ENCODE measurements at regions not wholly inside any gene's neighbourhood (a gene's known extent, or its start where the extent isn't known, plus 50 kb on each side); places are given as distances from the start of the nearest gene placed in this dataset.

DNA sequence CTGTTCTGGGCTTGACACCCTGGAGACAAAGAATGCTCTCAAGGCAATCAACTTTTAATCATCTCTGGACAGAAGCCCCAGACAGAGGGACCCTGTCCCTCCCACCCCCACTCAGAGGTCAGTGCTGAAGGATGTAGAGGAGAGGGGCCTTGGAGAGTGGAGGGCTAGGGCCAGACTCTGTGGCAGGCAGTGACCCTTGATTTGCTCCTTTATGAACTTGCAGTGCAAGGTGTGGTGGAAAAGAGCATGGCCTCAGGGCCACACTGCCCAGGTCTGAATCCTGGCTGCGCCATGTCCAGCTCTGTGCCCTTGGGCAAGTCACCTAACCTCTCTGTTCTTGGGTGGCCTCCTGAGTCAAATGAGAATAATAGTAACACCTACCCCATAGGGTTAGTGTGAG lies 134.3 kb downstream of the TMEM132E start:
- Histone ChIP-seq H3K27ac (ENCODE audit: low read depth in 1 of 2, low read length in 2 of 2) (no peak overlapping the region), H3K9ac (ENCODE audit: insufficient read depth, low read length, poor library complexity, severe bottlenecking) (no peak overlapping the region), H3K4me1 (ENCODE audit: control insufficient read depth in 1 of 2, insufficient read depth in 2 of 2, low read length in 2 of 2) (no peaks in the 10 kb centered on the region), H3K4me3 (replicated peaks in 1 of 3; ENCODE audit: low read depth in 2 of 3, low read length in 3 of 3) (no peak overlapping the region), H3K9me3 (replicated peaks in 1 of 2; ENCODE audit: control insufficient read depth in 1 of 2, insufficient read depth in 1 of 2, low read length in 2 of 2) (no peaks in the 10 kb centered on the region), H3K4me2 (replicated peaks; ENCODE audit: extremely low read depth, low read length, poor library complexity, severe bottlenecking) (no peak overlapping the region), H3K36me3 (replicated peaks in 1 of 2; ENCODE audit: control insufficient read depth in 1 of 2, insufficient read depth in 2 of 2, low read length in 2 of 2) (no peaks in the 10 kb centered on the region), H3K79me2 (ENCODE audit: insufficient read depth, low read length) (no peaks in the 10 kb centered on the region), H2AFZ (ENCODE audit: insufficient read depth, low read depth, low read length, poor library complexity, severe bottlenecking) (no peak overlapping the region), H4K20me1 (ENCODE audit: insufficient read depth, low read length) (no peaks in the 10 kb centered on the region), H3K27me3 (ENCODE audit: control insufficient read depth in 2 of 2, insufficient read depth in 2 of 2, low read length in 2 of 2) (no peaks in the 10 kb centered on the region)
- intact Hi-C loops (cut with micrococcal nuclease), result no loop called here
- no peak for DNase-seq
- H3K4me3 Mint-ChIP-seq, result no peak overlapping the region
- H3K36me3 Mint-ChIP-seq, result no peaks in the 10 kb centered on the region
- no peak overlapping the region for H3K27ac Mint-ChIP-seq
- no peaks in the 10 kb centered on the region for H3K4me1 Mint-ChIP-seq
- no CpG with 5 or more reads among the region's 1 CpG for WGBS (ENCODE audit: insufficient coverage)
- TF ChIP-seq, protein P1, sequence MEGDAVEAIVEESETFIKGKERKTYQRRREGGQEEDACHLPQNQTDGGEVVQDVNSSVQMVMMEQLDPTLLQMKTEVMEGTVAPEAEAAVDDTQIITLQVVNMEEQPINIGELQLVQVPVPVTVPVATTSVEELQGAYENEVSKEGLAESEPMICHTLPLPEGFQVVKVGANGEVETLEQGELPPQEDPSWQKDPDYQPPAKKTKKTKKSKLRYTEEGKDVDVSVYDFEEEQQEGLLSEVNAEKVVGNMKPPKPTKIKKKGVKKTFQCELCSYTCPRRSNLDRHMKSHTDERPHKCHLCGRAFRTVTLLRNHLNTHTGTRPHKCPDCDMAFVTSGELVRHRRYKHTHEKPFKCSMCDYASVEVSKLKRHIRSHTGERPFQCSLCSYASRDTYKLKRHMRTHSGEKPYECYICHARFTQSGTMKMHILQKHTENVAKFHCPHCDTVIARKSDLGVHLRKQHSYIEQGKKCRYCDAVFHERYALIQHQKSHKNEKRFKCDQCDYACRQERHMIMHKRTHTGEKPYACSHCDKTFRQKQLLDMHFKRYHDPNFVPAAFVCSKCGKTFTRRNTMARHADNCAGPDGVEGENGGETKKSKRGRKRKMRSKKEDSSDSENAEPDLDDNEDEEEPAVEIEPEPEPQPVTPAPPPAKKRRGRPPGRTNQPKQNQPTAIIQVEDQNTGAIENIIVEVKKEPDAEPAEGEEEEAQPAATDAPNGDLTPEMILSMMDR (IDR thresholded peaks at IDR 0.05), result no peak
- H3K27me3 Mint-ChIP-seq (ENCODE audit: low read depth in 3 of 3), result peaks cover 4 to 6% (median 4%) of the 10 kb centered on the region in 3 donors
- peaks cover 0 to 4% (median 0%) of the 10 kb centered on the region in 7 donors for H3K9me3 Mint-ChIP-seq

DNA sequence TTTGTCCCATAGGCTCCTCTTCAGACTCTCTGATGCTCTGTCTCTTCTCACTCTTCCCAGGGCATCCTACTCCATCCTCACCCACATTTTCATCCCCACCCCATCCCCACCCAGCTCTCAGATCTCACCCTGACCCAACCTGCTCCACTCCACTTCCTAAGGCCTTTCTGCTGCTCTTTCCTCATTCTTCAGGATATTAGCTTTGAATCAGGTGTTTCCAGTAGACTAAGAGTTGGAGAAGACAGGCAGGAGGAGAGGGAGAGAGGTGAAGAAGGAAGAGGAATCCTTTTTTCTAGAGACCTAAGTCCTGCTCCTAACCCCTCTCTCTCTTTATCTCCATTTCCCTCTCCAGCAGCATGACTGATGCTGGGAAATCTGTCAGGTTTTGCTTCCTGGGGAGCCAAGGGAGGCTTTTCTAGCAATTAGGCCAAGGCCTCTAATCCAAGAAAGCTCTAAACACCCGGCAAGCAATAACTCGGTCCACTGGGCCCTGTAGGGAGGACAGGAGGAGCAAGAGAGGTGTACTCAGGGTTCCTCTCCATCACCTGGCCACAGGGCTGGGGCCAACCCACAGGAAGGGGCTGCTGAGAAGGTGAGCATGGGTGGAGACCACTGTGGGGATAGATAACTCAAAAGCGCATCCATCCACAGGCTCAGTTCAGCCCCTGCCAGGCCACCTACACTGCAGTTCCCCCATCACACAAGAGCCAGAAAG lies 133.3 kb downstream of the TMEM132E start:
- Histone ChIP-seq H3K9me3 (replicated peaks in 1 of 2; ENCODE audit: control insufficient read depth in 1 of 2, insufficient read depth in 1 of 2, low read length in 2 of 2) (no peaks in the 10 kb centered on the region), H3K4me2 (replicated peaks; ENCODE audit: extremely low read depth, low read length, poor library complexity, severe bottlenecking) (no peak overlapping the region), H2AFZ (ENCODE audit: insufficient read depth, low read depth, low read length, poor library complexity, severe bottlenecking) (no peak overlapping the region), H3K36me3 (replicated peaks in 1 of 2; ENCODE audit: control insufficient read depth in 1 of 2, insufficient read depth in 2 of 2, low read length in 2 of 2) (no peaks in the 10 kb centered on the region), H4K20me1 (ENCODE audit: insufficient read depth, low read length) (no peaks in the 10 kb centered on the region), H3K4me3 (replicated peaks in 1 of 3; ENCODE audit: low read depth in 2 of 3, low read length in 3 of 3) (no peak overlapping the region), H3K9ac (ENCODE audit: insufficient read depth, low read length, poor library complexity, severe bottlenecking) (no peak overlapping the region), H3K27ac (ENCODE audit: low read depth in 1 of 2, low read length in 2 of 2) (no peak overlapping the region), H3K4me1 (ENCODE audit: control insufficient read depth in 1 of 2, insufficient read depth in 2 of 2, low read length in 2 of 2) (no peaks in the 10 kb centered on the region), H3K79me2 (ENCODE audit: insufficient read depth, low read length) (no peaks in the 10 kb centered on the region), H3K27me3 (ENCODE audit: control insufficient read depth in 2 of 2, insufficient read depth in 2 of 2, low read length in 2 of 2) (no peaks in the 10 kb centered on the region)
- no peak for DNase-seq
- intact Hi-C loops (cut with micrococcal nuclease), result no loop called here
- H3K4me1 Mint-ChIP-seq, result no peaks in the 10 kb centered on the region
- no peaks in the 10 kb centered on the region for H3K36me3 Mint-ChIP-seq
- H3K4me3 Mint-ChIP-seq, result no peak overlapping the region
- peaks cover 0 to 4% (median 0%) of the 10 kb centered on the region in 7 donors for H3K9me3 Mint-ChIP-seq
- TF ChIP-seq, protein P1 (IDR thresholded peaks at IDR 0.05), result no peak
- H3K27me3 Mint-ChIP-seq (ENCODE audit: low read depth in 3 of 3), result peaks cover 4% of the 10 kb centered on the region in 3 donors
- no peak overlapping the region for H3K27ac Mint-ChIP-seq
- no CpG with 5 or more reads among the region's 3 CpGs for WGBS (ENCODE audit: insufficient coverage)
